Testis (tissue), 2 donors: ENCODE measurements at regions not wholly inside any gene's neighbourhood (a gene's known extent, or its start where the extent isn't known, plus 50 kb on each side); places are given as distances from the start of the nearest gene placed in this dataset.

ENCODE experiments used
- CTCF ChIP-seq, 3 experiments: fragments of 450-650 bp in 2 of 3; fragments of 200-600 bp in 1 of 3; sonication (generic) in 1 of 3; IDR thresholded peaks; one replicate each; pipeline ENCODE4 v1.5.1; 2016 to 2019; ENCODE audit warnings: antibody characterized with exemption in 3 of 3, mild to moderate bottlenecking in 2 of 3, moderate library complexity in 1 of 3
- POLR2A ChIP-seq: fragments of 450-650 bp; IDR thresholded peaks from one replicate; pipeline ENCODE4 v1.6.1; 2017; ENCODE audit warnings: antibody characterized with exemption, mild to moderate bottlenecking, moderate library complexity

GRCh38 chr10:128386816-128387604, 260.8 kb upstream of the MKI67 start:
- TF ChIP-seq CTCF (IDR thresholded peaks at IDR 0.05) (no peak), POLR2A (no peak)
